Peyer's patch (tissue), 4 donors: ENCODE measurements at regions not wholly inside any gene's neighbourhood (a gene's known extent, or its start where the extent isn't known, plus 50 kb on each side); places are given as distances from the start of the nearest gene placed in this dataset.

Source experiments
- DNase-seq, 3 donors: peaks; one replicate each; pipeline ENCODE4 v3.0.0-alpha.2; 2017 to 2019
- H3K27ac ChIP-seq, 4 donors: fragments of 200-600 bp; sonication (generic); one replicate each; pipeline ENCODE4 v1.5.1; 2016 to 2019
- H3K27me3 ChIP-seq, 2 donors: fragments of 200-600 bp; sonication (generic); one replicate each; pipeline ENCODE4 v1.5.1; 2019
- H3K36me3 ChIP-seq, 3 donors: fragments of 200-600 bp; sonication (generic); one replicate each; pipeline ENCODE4 v1.5.1; 2016 to 2019
- H3K4me1 ChIP-seq, 4 donors: fragments of 200-600 bp; sonication (generic); one replicate each; pipeline ENCODE4 v1.5.1; 2016 to 2019
- H3K4me3 ChIP-seq, 4 donors: fragments of 200-600 bp; sonication (generic); 1 replicate in 3 of 4; 2 replicates in 1 of 4; pipeline ENCODE4 v1.5.1; 2016 to 2019; ENCODE audit warnings: mild to moderate bottlenecking in 1 of 4
- H3K9me3 ChIP-seq, 4 donors: fragments of 200-600 bp; sonication (generic); one replicate each; pipeline ENCODE4 v1.5.1; 2016 to 2019; ENCODE audit warnings: mild to moderate bottlenecking in 1 of 4
- CTCF ChIP-seq, 6 experiments: fragments of 450-650 bp in 4 of 6; fragments of 200-600 bp in 2 of 6; sonication (generic) in 1 of 6; IDR thresholded peaks; one replicate each; pipeline ENCODE4 v1.5.1; 2017 to 2019; ENCODE audit warnings: antibody characterized with exemption in 6 of 6, mild to moderate bottlenecking in 3 of 6, moderate library complexity in 1 of 6
- POLR2A ChIP-seq, 2 donors: fragments of 450-650 bp; IDR thresholded peaks; one replicate each; pipeline ENCODE4 v1.5.1; 2017; ENCODE audit warnings: antibody characterized with exemption in 2 of 2, mild to moderate bottlenecking in 2 of 2, moderate library complexity in 2 of 2

- no peaks in the 10 kb centered on the region for H3K36me3 ChIP-seq
- no peaks in the 10 kb centered on the region for H3K4me1 ChIP-seq
- no peak overlapping the region for H3K27ac ChIP-seq
- H3K4me3 ChIP-seq = no peak overlapping the region
- H3K9me3 ChIP-seq = no peaks in the 10 kb centered on the region
- no peak for TF ChIP-seq POLR2A (IDR thresholded peaks at IDR 0.05)
- no peak for TF ChIP-seq CTCF (IDR thresholded peaks at IDR 0.05)
- DNase-seq = no peak
- no peaks in the 10 kb centered on the region for H3K27me3 ChIP-seq
Observed at GRCh38 chr5:113869611-113870010, 356.1 kb downstream of the YTHDC2 start.

GRCh38 chr5:113871972-113872371 is 358.5 kb downstream of the YTHDC2 start:
- Histone ChIP-seq H3K27me3 (no peaks in the 10 kb centered on the region), H3K36me3 (no peaks in the 10 kb centered on the region), H3K9me3 (no peaks in the 10 kb centered on the region), H3K4me3 (no peak overlapping the region), H3K4me1 (no peaks in the 10 kb centered on the region), H3K27ac (no peak overlapping the region)
- DNase-seq = no peak
- no peak for TF ChIP-seq POLR2A (IDR thresholded peaks at IDR 0.05)
- no peak for TF ChIP-seq CTCF (IDR thresholded peaks at IDR 0.05)

- no peaks in the 10 kb centered on the region for H3K27me3 ChIP-seq
- H3K4me3 ChIP-seq = no peak overlapping the region
- no peaks in the 10 kb centered on the region for H3K4me1 ChIP-seq
- no peaks in the 10 kb centered on the region for H3K9me3 ChIP-seq
- TF ChIP-seq CTCF (IDR thresholded peaks at IDR 0.05) = no peak
- H3K27ac ChIP-seq = no peak overlapping the region
- no peaks in the 10 kb centered on the region for H3K36me3 ChIP-seq
- no peak for DNase-seq
Observed at GRCh38 chr5:113875096-113875495, 361.6 kb downstream of the YTHDC2 start.

GRCh38 chr5:113891491-113891890 is 378.0 kb downstream of the YTHDC2 start:
- no peak for TF ChIP-seq CTCF (IDR thresholded peaks at IDR 0.05)
- TF ChIP-seq POLR2A (IDR thresholded peaks at IDR 0.05) = no peak
- Histone ChIP-seq H3K27ac (no peak overlapping the region), H3K36me3 (no peaks in the 10 kb centered on the region), H3K4me1 (no peaks in the 10 kb centered on the region), H3K27me3 (no peaks in the 10 kb centered on the region), H3K4me3 (no peak overlapping the region), H3K9me3 (no peaks in the 10 kb centered on the region)
- DNase-seq = no peak

GRCh38 chr5:113896789-113897188 is 383.3 kb downstream of the YTHDC2 start:
- Histone ChIP-seq H3K36me3 (no peaks in the 10 kb centered on the region), H3K27ac (no peak overlapping the region), H3K4me3 (no peak overlapping the region), H3K9me3 (no peaks in the 10 kb centered on the region), H3K4me1 (no peaks in the 10 kb centered on the region), H3K27me3 (no peaks in the 10 kb centered on the region)
- TF ChIP-seq CTCF (IDR thresholded peaks at IDR 0.05) = no peak
- no peak for TF ChIP-seq POLR2A (IDR thresholded peaks at IDR 0.05)
- DNase-seq = no peak

- TF ChIP-seq CTCF (IDR thresholded peaks at IDR 0.05) = no peak
- TF ChIP-seq POLR2A (IDR thresholded peaks at IDR 0.05) = no peak
- no peak overlapping the region for H3K27ac ChIP-seq
- no peaks in the 10 kb centered on the region for H3K9me3 ChIP-seq
- no peak for DNase-seq
- no peak overlapping the region for H3K4me3 ChIP-seq
- H3K4me1 ChIP-seq = no peaks in the 10 kb centered on the region
- H3K27me3 ChIP-seq = no peaks in the 10 kb centered on the region
- H3K36me3 ChIP-seq = no peaks in the 10 kb centered on the region
Observed at GRCh38 chr5:113897748-113898147, 384.3 kb downstream of the YTHDC2 start.
